Osteocyte (in vitro differentiated cells): ENCODE measurements at regions not wholly inside any gene's neighbourhood (a gene's known extent, or its start where the extent isn't known, plus 50 kb on each side); places are given as distances from the start of the nearest gene placed in this dataset.

ENCODE experiments used
- DNase-seq: peaks from one replicate; pipeline ENCODE4 v3.0.0; 2021; ENCODE audit warnings: mixed read lengths; ENCODE audit not compliant: unreplicated experiment; ENCODE audit errors: extremely low spot score
- H3K27ac Mint-ChIP-seq: one replicate; pipeline ENCODE4 v1.8.0; 2021; ENCODE audit warnings: mild to moderate bottlenecking, mixed read lengths; ENCODE audit not compliant: unreplicated experiment
- H3K27me3 Mint-ChIP-seq: one replicate; pipeline ENCODE4 v1.8.0; 2021; ENCODE audit warnings: mixed read lengths; ENCODE audit not compliant: unreplicated experiment
- H3K36me3 Mint-ChIP-seq: one replicate; pipeline ENCODE4 v1.8.0; 2021; ENCODE audit warnings: mixed read lengths; ENCODE audit not compliant: unreplicated experiment
- H3K4me1 Mint-ChIP-seq: one replicate; pipeline ENCODE4 v1.8.0; 2021; ENCODE audit warnings: mixed read lengths; ENCODE audit not compliant: unreplicated experiment
- H3K4me3 Mint-ChIP-seq: one replicate; pipeline ENCODE4 v1.8.0; 2021; ENCODE audit warnings: mild to moderate bottlenecking, moderate library complexity, mixed read lengths; ENCODE audit not compliant: unreplicated experiment
- H3K9me3 Mint-ChIP-seq: one replicate; pipeline ENCODE4 v1.8.0; 2021; ENCODE audit warnings: mixed read lengths; ENCODE audit not compliant: unreplicated experiment
- CTCF ChIP-seq: fragments of 200-600 bp; sonication (generic); IDR thresholded peaks from 2 replicates; pipeline ENCODE4 v1.5.0; 2021; ENCODE audit warnings: antibody characterized with exemption, mild to moderate bottlenecking, moderate library complexity

DNA sequence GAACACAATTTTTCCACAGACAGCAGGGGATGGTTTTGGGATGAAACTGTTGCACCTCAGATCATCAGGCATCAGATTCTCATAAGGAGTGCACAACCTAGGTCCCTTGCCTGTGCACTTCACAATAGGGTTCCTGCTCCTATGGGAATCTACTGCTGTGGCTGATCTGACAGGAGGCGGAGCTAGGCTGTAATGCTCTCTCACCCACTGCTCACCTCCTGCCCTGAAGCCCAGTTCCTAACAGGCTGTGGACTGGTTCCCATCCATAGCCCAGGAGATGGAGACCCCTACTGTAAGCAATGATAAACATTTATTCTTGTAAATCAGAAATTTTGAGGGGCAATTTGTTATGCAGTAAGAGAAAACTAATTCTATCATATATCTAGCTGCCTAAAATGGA, 1234.7 kb downstream of the SLITRK1 start:
- Mint-ChIP-seq H3K27me3 (no peaks in the 10 kb centered on the region), H3K4me1 (peaks cover 7% of the 10 kb centered on the region), H3K9me3 (no peaks in the 10 kb centered on the region), H3K27ac (no peak overlapping the region), H3K4me3 (no peak overlapping the region), H3K36me3 (no peaks in the 10 kb centered on the region)
- DNase-seq, result no peak
- no peak for TF ChIP-seq CTCF

GRCh38 chr13:82636119-82636518, 1246.2 kb downstream of the SLITRK1 start:
- Mint-ChIP-seq H3K27ac (no peak overlapping the region), H3K4me1 (no peaks in the 10 kb centered on the region), H3K4me3 (no peak overlapping the region), H3K36me3 (no peaks in the 10 kb centered on the region), H3K27me3 (no peaks in the 10 kb centered on the region), H3K9me3 (no peaks in the 10 kb centered on the region)
- no peak for DNase-seq
- no peak for TF ChIP-seq CTCF

DNA sequence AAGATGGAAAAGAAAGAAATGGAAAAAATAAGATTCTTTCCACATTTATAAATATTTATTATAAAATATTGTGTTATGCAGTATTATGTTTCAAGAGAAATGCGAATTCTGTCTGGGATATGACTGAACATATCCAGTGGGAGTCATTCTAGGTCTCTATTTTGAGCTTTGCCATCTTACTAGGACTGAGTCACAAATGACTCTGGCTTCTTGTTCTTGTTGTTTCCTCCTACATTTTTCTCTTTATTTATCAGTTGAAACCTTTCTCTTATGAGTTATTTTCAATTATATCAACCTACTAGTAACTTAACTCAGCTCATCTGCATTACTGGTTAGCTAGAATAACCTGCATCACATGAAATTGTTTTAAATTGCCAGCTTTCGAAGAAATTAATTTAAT, 1247.3 kb downstream of the SLITRK1 start:
- no peaks in the 10 kb centered on the region for H3K27me3 Mint-ChIP-seq
- no peak for TF ChIP-seq CTCF
- H3K4me3 Mint-ChIP-seq, result no peak overlapping the region
- H3K27ac Mint-ChIP-seq, result no peak overlapping the region
- no peaks in the 10 kb centered on the region for H3K4me1 Mint-ChIP-seq
- no peak for DNase-seq
- no peaks in the 10 kb centered on the region for H3K9me3 Mint-ChIP-seq
- no peaks in the 10 kb centered on the region for H3K36me3 Mint-ChIP-seq

- no peak overlapping the region for H3K4me3 Mint-ChIP-seq
- H3K27me3 Mint-ChIP-seq, result no peaks in the 10 kb centered on the region
- no peak for TF ChIP-seq CTCF
- peaks cover 8% of the 10 kb centered on the region for H3K4me1 Mint-ChIP-seq
- no peaks in the 10 kb centered on the region for H3K9me3 Mint-ChIP-seq
- no peak overlapping the region for H3K27ac Mint-ChIP-seq
- DNase-seq, result no peak
- H3K36me3 Mint-ChIP-seq, result no peaks in the 10 kb centered on the region
Measured at GRCh38 chr13:82627183-82627582, 1255.1 kb downstream of the SLITRK1 start.

DNA sequence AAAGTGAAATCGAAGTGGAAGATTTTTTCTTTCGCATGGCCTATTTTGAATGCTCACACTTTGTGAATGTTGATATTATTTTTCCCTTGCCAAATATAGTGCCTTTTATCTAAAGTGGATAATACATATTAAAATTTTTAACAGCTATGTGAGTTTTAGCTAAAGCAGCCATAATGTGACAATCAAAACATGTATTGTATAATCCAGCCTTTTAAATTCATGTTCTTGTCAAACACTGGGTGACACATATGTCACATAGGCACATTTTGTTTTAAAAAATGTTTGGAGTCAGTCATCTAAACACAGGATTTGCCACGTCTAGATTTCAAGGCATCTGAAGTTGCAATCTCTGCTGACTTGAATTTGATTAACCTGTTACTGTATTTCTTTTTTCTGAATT, 1256.6 kb downstream of the SLITRK1 start:
- Mint-ChIP-seq H3K4me1 (peaks cover 8% of the 10 kb centered on the region), H3K27me3 (no peaks in the 10 kb centered on the region), H3K27ac (no peak overlapping the region), H3K36me3 (no peaks in the 10 kb centered on the region), H3K4me3 (no peak overlapping the region), H3K9me3 (no peaks in the 10 kb centered on the region)
- DNase-seq, result no peak
- no peak for TF ChIP-seq CTCF
